ENCODE measurements at regions not wholly inside any gene's neighbourhood (a gene's known extent, or its start where the extent isn't known, plus 50 kb on each side); places are given as distances from the start of the nearest gene placed in this dataset.

GRCh38 chr9:16025627-16026026, 472.8 kb downstream of the CCDC171 start:
- intact Hi-C loops (cut with micrococcal nuclease): no loop called here

GRCh38 chr9:16026886-16027285, 474.0 kb downstream of the CCDC171 start:
- intact Hi-C loops (cut with micrococcal nuclease): no loop called here

GRCh38 chr9:16028548-16028947, 475.7 kb downstream of the CCDC171 start:
- intact Hi-C loops (cut with micrococcal nuclease): no loop called here

GRCh38 chr9:16029046-16029615, 476.3 kb downstream of the CCDC171 start:
- intact Hi-C loops (cut with micrococcal nuclease): no loop called here

GRCh38 chr9:16029796-16030363, 477.0 kb downstream of the CCDC171 start:
- intact Hi-C loops (cut with micrococcal nuclease): no loop called here

- intact Hi-C loops (cut with micrococcal nuclease): no loop called here
Measured at GRCh38 chr9:16030528-16031185, 477.8 kb downstream of the CCDC171 start.

GRCh38 chr9:16031486-16031885, 478.6 kb downstream of the CCDC171 start:
- intact Hi-C loops (cut with micrococcal nuclease): no loop called here

GRCh38 chr9:16031971-16032370, 479.1 kb downstream of the CCDC171 start:
- intact Hi-C loops (cut with micrococcal nuclease): no loop called here

GRCh38 chr9:16032799-16033198, 480.0 kb downstream of the CCDC171 start:
- intact Hi-C loops (cut with micrococcal nuclease): no loop called here

GRCh38 chr9:16033253-16033652, 480.4 kb downstream of the CCDC171 start:
- intact Hi-C loops (cut with micrococcal nuclease): no loop called here

GRCh38 chr9:16033921-16034691, 481.3 kb downstream of the CCDC171 start:
- intact Hi-C loops (cut with micrococcal nuclease): no loop called here

- intact Hi-C loops (cut with micrococcal nuclease): no loop called here
Measured at GRCh38 chr9:16039218-16039987, 486.6 kb downstream of the CCDC171 start.

GRCh38 chr9:16039988-16040761, 487.3 kb downstream of the CCDC171 start:
- intact Hi-C loops (cut with micrococcal nuclease): no loop called here

- intact Hi-C loops (cut with micrococcal nuclease): no loop called here
Measured at GRCh38 chr9:16043756-16044578, 491.1 kb downstream of the CCDC171 start.

- intact Hi-C loops (cut with micrococcal nuclease): no loop called here
Measured at GRCh38 chr9:16044579-16044881, 491.7 kb downstream of the CCDC171 start.

GRCh38 chr9:16045651-16046280, 492.9 kb downstream of the CCDC171 start:
- intact Hi-C loops (cut with micrococcal nuclease): no loop called here

GRCh38 chr9:16046713-16047112, 493.9 kb downstream of the CCDC171 start:
- intact Hi-C loops (cut with micrococcal nuclease): no loop called here

GRCh38 chr9:16048129-16048528, 495.3 kb downstream of the CCDC171 start:
- intact Hi-C loops (cut with micrococcal nuclease): no loop called here

- intact Hi-C loops (cut with micrococcal nuclease): no loop called here
Measured at GRCh38 chr9:16052146-16052545, 499.3 kb downstream of the CCDC171 start.
